Stomach smooth muscle (tissue), 2 donors: ENCODE measurements at regions not wholly inside any gene's neighbourhood (a gene's known extent, or its start where the extent isn't known, plus 50 kb on each side); places are given as distances from the start of the nearest gene placed in this dataset.

Source experiments
- H3K27ac ChIP-seq: one replicate; pipeline ENCODE4 v1.7.0; 2013; ENCODE audit warnings: mild to moderate bottlenecking, low read length, inconsistent platforms
- H3K27me3 ChIP-seq, 2 donors: one replicate each; pipeline ENCODE4 v1.7.0; 2013; ENCODE audit warnings: low read length in 2 of 2; ENCODE audit not compliant: insufficient read depth in 2 of 2, control insufficient read depth in 1 of 2
- H3K36me3 ChIP-seq, 2 donors: one replicate each; pipeline ENCODE4 v1.7.0; 2013; ENCODE audit warnings: low read length in 2 of 2; ENCODE audit not compliant: control insufficient read depth in 2 of 2, insufficient read depth in 2 of 2
- H3K4me1 ChIP-seq: one replicate; pipeline ENCODE4 v1.7.0; 2013; ENCODE audit warnings: low read length; ENCODE audit not compliant: control insufficient read depth, insufficient read depth
- H3K4me3 ChIP-seq, 2 donors: one replicate each; pipeline ENCODE4 v1.7.0; 2013; ENCODE audit warnings: low read length in 2 of 2
- H3K9ac ChIP-seq, 2 donors: one replicate each; pipeline ENCODE4 v1.7.0; 2013; ENCODE audit warnings: low read length in 2 of 2, mild to moderate bottlenecking in 1 of 2
- H3K9me3 ChIP-seq, 2 donors: one replicate each; pipeline ENCODE4 v1.7.0; 2013; ENCODE audit warnings: low read length in 2 of 2; ENCODE audit not compliant: control insufficient read depth in 2 of 2
- donor health status: healthy.
- donor health status: Pancreatic carcinoma.

DNA sequence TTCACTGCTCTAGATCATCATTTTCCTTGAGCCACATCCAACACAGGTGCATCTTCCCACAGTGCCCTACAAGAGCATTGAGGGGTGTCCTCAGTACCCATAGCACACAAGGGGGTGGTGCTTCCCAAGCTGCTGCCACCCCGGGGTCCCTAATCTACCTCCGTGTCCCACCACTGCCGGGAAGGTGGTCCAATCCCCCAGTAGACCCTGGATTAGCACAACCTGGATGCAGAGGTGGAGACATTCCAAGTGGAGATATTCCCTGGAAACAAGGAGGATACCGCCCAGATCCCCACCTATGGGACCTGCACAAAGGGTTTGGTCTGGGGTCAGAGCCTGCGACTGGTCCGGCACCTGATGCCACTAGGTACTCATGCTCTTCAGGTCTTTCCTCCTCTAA lies 284.8 kb upstream of the PPP2R2D start:
- Histone ChIP-seq H3K9me3 (no peaks in the 10 kb centered on the region), H3K27ac (no peak overlapping the region), H3K4me3 (no peak overlapping the region), H3K36me3 (no peaks in the 10 kb centered on the region), H3K27me3 (peaks cover 0 to 5% of the 10 kb centered on the region in 2 donors), H3K4me1 (no peaks in the 10 kb centered on the region), H3K9ac (no peak overlapping the region)

DNA sequence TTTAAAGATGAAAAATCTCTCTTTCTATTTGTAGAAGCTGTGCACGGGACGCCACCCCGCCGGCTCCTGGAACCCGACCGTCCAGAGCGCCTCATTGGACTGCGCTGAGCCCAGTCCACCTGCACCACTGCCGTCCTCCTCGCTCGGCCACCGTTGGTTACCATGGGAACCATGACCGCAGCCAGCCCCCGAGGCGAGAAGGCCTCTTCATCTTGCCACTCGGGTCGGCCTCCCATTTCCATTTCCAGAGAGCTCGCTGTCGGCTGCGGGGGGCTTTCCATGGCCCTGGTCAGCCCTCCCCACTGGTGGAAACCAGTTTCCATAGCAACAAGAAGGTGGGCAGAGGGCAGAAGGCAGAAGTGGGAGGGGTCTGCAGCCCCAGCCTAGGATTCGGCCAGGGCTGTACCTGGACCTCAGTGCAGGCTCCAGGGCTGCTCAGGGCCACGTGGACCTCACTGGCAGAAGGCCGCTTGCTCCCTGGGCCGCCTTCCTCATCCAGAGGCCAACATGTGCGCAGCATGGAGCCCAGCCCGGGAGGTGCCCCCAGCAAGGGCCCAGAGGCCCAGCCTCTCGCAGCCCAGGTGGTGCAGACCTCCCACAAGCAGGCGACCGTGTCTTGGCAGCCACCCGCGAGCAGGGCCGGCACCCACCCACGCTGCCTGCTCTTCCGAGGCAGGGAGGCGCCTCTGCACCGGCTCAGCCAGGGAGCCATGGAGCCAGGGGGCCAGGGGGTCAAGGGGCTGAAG lies 283.5 kb upstream of the PPP2R2D start:
- Histone ChIP-seq H3K4me3 (no peak overlapping the region), H3K27me3 (peaks cover 0 to 8% of the 10 kb centered on the region in 2 donors), H3K27ac (no peak overlapping the region), H3K4me1 (no peaks in the 10 kb centered on the region), H3K36me3 (no peaks in the 10 kb centered on the region), H3K9me3 (no peaks in the 10 kb centered on the region), H3K9ac (no peak overlapping the region)

DNA sequence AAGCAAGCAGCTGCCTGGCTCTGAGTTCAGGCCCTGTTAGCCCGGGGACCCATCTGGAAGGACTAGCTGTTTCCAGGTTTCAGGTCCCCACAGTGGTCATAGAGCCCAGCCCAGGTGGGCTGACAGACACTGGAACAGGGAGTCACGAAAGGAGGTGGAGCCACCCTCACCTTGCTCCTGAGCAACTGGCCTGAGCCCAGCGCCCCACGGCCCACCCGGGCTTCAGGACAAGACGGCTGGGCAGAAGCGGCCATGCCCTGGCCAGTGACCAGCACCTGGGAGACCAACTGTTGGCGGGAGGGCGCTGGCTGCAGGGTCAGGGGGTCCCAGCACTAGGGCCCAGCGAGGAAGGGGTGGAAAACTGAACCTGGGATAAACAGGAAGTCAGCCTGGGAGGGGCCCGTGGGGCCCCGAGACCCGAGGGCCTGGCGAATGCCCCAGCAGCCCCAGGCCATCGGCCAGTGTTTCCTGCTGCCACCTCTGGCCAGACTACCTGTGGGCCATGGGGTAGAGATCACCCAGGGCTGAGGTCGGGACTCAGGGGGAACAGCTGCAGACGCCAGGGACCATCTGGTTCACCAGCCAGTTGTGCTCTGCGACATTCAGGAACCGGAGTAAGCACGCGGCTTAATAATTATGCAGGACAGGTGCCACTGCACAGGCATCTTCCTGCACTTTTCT lies 282.1 kb upstream of the PPP2R2D start:
- Histone ChIP-seq H3K9ac (no peak overlapping the region), H3K27me3 (peaks cover 0 to 8% of the 10 kb centered on the region in 2 donors), H3K27ac (no peak overlapping the region), H3K4me1 (no peaks in the 10 kb centered on the region), H3K36me3 (no peaks in the 10 kb centered on the region), H3K4me3 (no peak overlapping the region), H3K9me3 (no peaks in the 10 kb centered on the region)

DNA sequence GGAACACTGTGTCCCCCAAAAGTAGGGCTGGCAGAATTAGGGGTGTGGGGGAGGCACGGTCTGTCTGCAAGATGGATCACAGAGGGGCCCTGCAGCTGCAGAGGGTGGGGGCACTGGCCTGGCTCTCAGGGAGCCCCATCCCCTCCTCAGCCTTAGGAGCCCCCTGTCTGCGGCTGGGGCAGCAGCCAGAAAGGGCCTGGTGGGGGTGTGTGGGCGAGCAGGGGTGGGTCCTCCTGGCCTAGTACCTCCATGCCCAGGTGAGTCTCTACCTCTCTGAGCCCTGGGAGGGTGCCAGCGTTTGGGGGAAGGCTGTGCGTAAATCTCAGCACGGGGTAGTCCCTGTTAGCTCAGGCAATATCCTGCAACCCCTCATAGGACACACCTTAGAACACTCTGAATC lies 280.5 kb upstream of the PPP2R2D start:
- no peaks in the 10 kb centered on the region for H3K36me3 ChIP-seq
- H3K4me3 ChIP-seq: no peak overlapping the region
- H3K27ac ChIP-seq: no peak overlapping the region
- H3K4me1 ChIP-seq: no peaks in the 10 kb centered on the region
- no peak overlapping the region for H3K9ac ChIP-seq
- H3K27me3 ChIP-seq: peaks cover 0 to 7% of the 10 kb centered on the region in 2 donors
- no peaks in the 10 kb centered on the region for H3K9me3 ChIP-seq

DNA sequence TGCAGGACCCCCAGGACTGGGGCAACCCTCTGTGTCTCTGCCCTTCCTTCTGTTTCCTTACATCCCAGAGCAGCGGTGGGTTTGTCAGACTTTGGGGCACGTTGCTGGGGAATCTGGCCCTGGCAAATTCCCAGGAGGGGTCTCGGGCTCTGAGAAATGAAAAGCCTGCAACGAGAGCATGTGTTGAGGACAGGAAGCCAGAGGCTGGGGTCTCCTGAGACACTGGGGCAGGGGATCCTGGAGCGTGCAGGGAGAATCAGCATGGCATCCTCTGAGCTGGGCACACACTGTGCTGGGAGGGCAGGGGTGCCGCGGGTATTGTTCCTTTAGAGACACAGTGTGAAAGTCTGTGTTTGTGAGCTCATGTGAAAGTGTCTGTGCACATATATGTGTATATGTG lies 279.9 kb upstream of the PPP2R2D start:
- H3K9me3 ChIP-seq: no peaks in the 10 kb centered on the region
- no peaks in the 10 kb centered on the region for H3K36me3 ChIP-seq
- H3K4me3 ChIP-seq: no peak overlapping the region
- H3K27me3 ChIP-seq: peaks cover 0 to 4% of the 10 kb centered on the region in 2 donors
- H3K9ac ChIP-seq: no peak overlapping the region
- H3K27ac ChIP-seq: no peak overlapping the region
- no peaks in the 10 kb centered on the region for H3K4me1 ChIP-seq

DNA sequence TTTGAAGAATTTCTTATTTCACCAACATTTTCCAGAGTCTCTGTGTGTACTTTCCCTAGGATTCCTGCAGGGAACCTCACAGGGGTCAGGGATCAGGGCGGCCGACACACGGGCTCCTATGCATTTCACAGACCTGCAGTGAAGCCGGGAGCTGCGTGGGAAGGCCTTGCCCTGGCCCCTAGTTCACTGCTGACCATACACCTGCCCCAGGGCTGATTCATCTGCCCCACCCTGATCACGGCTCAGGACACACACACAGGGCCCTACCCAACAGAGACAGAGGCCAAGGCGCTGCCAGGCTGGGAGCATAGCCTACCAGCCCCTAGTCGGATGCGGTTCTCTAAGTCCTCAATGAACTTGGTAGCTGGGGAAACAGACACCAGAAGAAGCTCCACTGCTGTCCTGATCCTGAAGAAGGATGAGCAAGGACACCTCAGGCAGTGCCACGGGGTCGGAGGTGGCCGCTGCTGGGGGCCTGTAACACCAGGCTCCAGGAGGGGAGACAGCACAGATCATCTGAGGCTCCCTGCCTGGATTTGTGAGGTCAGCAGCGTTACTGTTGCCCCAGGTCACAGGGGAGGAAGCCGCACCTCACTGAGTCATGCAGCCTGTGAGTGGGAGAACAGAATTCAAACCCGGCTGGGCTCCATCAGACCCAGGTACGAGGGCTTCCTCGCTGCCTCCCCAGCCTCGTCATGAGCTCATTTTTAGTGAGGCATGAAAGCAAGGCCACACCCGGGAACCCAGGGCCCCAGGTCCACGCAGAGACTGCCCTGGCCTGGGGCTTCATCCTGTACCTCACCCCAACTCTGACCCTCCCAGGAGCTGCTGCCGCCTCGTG lies 278.8 kb upstream of the PPP2R2D start:
- no peak overlapping the region for H3K4me3 ChIP-seq
- H3K36me3 ChIP-seq: no peaks in the 10 kb centered on the region
- no peak overlapping the region for H3K27ac ChIP-seq
- no peaks in the 10 kb centered on the region for H3K4me1 ChIP-seq
- H3K27me3 ChIP-seq: peaks cover 0 to 4% of the 10 kb centered on the region in 2 donors
- H3K9me3 ChIP-seq: no peaks in the 10 kb centered on the region
- no peak overlapping the region for H3K9ac ChIP-seq

DNA sequence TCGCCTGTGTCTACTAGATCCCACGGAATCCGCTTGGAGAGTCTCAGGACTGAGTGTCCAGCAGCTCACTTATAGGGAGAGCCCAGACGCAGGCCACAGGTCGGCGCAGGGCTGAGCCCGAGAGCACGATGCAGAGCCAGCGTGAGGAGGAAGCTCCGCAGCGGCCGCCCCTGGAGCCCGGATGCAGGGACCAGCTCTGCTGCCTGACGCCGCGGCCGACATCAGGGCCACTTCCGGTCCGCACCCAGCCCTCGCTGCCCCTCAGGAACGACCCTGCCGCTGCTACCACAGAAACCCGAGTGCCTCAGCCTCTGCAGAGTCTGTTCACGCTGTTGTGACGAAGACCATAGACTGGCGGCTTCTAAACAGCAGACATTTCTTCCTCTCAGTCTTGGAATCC lies 275.8 kb upstream of the PPP2R2D start:
- H3K9ac ChIP-seq: no peak overlapping the region
- H3K27ac ChIP-seq: no peak overlapping the region
- no peaks in the 10 kb centered on the region for H3K4me1 ChIP-seq
- peaks cover 3 to 4% of the 10 kb centered on the region in 2 donors for H3K9me3 ChIP-seq
- peaks cover 0 to 4% of the 10 kb centered on the region in 2 donors for H3K27me3 ChIP-seq
- no peak overlapping the region for H3K4me3 ChIP-seq
- no peaks in the 10 kb centered on the region for H3K36me3 ChIP-seq

DNA sequence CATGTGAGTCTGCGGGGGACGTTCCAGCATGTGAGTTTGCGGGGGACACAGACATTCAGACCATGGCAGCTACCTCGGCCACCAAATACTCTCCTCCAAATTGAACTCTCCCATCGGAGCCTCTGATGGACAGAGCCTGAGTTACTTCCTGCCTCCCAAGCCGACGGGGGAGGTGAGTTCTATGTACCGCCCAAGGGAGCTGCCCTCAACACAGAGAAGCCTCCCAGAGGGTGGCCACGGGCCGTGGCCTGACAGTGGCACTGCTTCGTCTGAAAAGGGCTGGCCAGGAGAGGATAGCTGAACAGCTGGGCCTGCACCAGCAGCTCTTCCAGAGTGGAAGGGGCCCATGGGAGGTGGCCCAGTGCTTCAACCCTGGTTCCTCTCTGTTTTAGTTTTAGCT lies 274.5 kb upstream of the PPP2R2D start:
- no peak overlapping the region for H3K9ac ChIP-seq
- no peak overlapping the region for H3K4me3 ChIP-seq
- no peak overlapping the region for H3K27ac ChIP-seq
- H3K9me3 ChIP-seq: peaks cover 3 to 4% of the 10 kb centered on the region in 2 donors
- H3K27me3 ChIP-seq: peaks cover 0 to 1% of the 10 kb centered on the region in 2 donors
- no peaks in the 10 kb centered on the region for H3K4me1 ChIP-seq
- H3K36me3 ChIP-seq: no peaks in the 10 kb centered on the region

DNA sequence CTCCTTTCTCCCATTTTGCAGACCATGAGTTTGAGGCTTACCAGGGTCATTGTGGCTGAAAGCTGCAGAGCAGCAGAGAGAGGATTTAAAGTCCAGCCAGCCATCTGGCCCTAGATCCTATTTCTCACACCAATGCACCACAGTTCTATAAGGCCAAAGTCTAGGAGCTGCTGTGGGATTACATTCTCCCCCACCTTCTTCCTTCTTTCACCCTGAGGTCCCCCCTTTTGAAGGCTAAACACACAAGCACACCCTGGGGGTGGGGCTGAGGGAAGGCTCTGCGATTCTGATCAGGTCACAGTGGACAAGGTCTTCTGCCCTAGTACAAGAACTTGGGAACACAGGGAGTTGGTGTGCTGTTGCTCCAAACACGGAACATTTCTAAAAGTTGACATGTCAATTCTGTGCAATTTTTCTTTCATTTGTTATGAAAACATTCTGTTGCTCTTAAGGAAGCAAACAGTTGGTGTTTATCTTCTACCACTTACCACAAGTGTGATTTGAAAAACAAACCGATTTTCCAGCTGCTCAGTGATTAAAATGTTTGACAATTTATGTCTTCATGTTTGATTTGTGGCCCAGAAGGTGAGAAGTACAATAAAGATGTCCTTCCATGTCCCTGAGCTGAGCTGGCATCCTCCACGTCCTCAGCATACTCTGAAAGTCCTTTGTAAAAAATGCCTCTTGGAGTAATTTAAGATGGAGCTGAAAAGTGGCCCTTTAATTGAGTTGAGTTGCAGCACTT lies 271.6 kb upstream of the PPP2R2D start:
- H3K4me3 ChIP-seq: no peak overlapping the region
- peaks cover 4 to 5% of the 10 kb centered on the region in 2 donors for H3K9me3 ChIP-seq
- H3K27ac ChIP-seq: no peak overlapping the region

DNA sequence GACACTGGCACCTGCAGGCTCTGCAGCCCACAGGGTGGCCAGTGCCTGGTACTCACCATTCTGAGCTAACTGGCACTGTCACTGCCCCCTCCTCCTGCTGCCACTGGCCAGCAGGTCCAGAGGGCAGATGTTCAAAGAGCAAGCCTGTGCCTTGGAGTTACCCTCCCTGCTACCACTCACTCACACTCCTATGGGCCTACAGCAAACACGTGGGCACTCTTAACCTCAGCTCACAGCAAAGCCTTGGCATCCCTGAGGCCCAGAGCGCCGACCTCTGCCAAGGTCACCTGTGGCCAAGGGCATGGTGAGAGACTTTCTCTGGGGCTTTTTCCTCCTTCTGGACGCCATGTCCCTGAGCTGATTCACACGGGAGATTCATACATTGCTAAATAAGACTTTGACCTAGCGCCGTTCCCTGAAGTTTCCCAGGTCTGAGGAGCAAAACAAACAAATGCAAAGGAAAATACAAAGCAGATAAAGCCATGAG lies 270.0 kb upstream of the PPP2R2D start:
- H3K9me3 ChIP-seq: peaks cover 4 to 5% of the 10 kb centered on the region in 2 donors
- no peaks in the 10 kb centered on the region for H3K36me3 ChIP-seq
- no peak overlapping the region for H3K27ac ChIP-seq
- no peak overlapping the region for H3K4me3 ChIP-seq
- H3K27me3 ChIP-seq: no peaks in the 10 kb centered on the region
- no peak overlapping the region for H3K9ac ChIP-seq
- no peaks in the 10 kb centered on the region for H3K4me1 ChIP-seq

More for the DNA sequence above, 271.6 kb upstream of the PPP2R2D start:
- Histone ChIP-seq H3K9ac (no peak overlapping the region), H3K27me3 (no peaks in the 10 kb centered on the region), H3K4me1 (no peaks in the 10 kb centered on the region), H3K36me3 (no peaks in the 10 kb centered on the region)
